NCI-H2171 treated with DMSO at 0.1 percent for 48 hours (cell line): ENCODE measurements at regions not wholly inside any gene's neighbourhood (a gene's known extent, or its start where the extent isn't known, plus 50 kb on each side); places are given as distances from the start of the nearest gene placed in this dataset.

Source experiments
- DNase-seq: peaks from one replicate; lab custom pipeline; 2025; lab: John Stamatoyannopoulos, UW

GRCh38 chr2:121961761-121962160 lies 206.3 kb downstream of the TSN start:
- DNase-seq: no peak

DNA sequence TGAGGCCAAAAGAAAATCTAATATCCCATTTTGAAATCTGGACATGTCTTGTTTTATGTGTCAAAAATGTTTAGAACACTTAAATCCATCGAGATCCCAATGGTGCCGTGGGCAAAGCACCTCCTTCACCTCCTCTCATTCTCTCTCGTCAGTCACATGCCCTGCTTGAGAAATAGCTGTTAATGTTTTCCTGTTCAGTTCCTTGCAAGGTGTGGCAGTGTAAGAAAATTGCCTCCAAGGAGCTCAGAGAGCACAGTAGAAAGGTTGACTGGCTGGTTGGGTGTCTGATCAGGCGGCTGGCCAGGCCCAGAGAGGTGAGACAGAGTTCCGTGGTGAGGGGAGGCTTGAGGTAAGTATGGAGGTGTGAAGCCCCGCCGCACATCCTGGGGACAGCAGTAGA lies 210.2 kb downstream of the TSN start:
- DNase-seq: no peak

DNA sequence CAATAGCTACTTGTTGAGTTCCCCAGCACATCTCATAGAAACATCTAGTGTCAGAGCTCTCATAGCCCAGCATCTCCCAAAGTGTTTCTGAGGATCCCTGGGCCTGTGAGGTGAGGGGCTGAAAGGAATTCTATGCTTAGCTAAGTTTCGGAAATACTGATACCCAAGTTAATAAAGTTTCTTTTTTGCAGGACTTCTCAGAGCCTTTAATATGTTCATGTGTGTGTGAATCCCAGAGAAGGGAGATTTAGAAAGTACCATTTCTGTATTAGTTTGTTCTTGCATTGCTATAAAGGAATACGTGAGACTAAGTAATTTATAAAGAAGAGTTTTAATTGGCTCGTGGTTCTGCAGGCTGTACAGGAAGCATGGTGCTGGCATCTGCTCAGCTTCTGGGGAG lies 211.2 kb downstream of the TSN start:
- DNase-seq: no peak

DNA sequence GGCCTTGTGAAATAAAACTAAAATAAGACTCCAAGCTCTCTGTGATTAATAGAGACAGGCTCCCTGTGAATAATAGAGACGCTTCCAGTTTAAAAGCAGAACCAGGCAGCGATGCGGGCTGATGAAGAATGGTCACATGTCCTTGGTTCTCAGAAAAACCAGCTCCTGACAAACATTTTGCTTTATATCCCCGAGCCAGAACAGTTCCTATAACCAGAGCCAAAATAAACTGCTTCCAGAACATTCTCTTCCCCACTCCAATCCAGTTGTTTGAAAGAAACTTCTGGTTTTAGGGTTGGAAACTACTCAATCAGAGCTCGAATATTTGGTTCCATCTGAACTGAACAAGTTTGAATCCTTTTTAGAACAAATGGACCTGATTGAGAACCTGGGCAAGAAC lies 213.7 kb downstream of the TSN start:
- DNase-seq: no peak

DNA sequence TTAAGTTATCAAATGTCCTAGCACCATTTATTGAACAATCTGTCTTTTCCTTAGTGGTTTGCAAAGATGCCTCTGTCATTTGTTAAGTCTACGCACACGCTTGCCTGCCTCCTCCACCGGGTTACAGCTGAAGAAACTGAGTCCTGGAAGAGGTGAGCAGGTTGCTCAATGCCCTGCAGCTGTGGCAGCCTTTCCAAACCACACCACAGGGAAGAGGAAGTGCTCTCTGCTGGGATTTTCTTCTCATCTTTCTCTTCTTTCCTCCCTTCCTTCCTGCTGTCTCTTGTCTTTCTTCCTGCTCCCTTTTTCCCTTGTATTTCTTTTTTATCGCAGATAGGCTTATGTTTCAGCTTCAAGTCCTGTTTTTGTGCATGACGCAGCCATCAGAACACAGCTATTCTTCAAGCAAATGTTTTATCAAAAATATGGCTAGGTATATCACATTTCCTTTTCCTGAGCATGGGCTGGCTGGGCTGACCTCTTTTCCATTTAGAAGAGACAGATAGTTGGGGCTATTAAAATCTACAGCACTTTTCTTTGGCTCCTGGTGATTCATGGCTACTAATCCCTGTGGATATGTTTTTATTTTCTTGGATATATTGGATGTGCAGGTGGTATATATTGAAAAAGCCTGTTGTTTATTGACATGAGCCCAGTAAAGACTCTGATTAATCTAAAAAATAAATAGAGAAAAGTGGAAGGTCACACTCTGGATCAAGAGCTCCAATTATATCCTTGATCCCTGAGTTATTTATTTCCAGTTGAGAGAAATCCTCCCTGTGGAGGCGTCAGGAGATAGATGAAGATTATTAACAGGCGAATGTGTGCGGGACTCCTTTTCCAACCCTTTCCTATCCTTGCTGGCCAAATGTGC lies 214.6 kb downstream of the TSN start:
- DNase-seq: no peak

GRCh38 chr2:121972203-121972602 lies 216.8 kb downstream of the TSN start:
- no peak for DNase-seq

- DNase-seq: peak; percentile 64
Observed at GRCh38 chr2:121974897-121975661, 219.6 kb downstream of the TSN start.

GRCh38 chr2:121976926-121977325 lies 221.5 kb downstream of the TSN start:
- no peak for DNase-seq

GRCh38 chr2:121977326-121977725 lies 221.9 kb downstream of the TSN start:
- DNase-seq: no peak

DNA sequence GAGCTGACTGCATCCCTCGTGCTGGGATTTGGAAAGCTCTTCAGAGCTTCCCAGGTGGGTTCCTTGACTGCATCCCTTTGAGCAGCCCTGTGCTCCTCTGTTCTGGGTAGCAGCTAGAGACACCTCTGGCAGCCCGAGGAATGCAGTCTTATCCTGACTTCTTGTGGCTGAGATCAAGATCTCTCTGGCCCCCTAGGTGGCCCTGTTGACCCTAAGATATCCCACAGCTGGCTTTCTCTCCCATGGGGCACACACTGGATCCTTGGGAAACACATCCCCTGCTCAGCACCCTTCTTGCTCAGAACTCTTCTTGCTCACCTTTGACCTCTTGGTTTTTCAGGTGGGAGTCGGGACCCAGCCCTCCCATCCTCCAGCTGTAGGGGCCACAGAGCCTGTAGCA lies 237.2 kb downstream of the TSN start:
- DNase-seq: no peak

GRCh38 chr2:121993682-121994081 lies 238.2 kb downstream of the TSN start:
- no peak for DNase-seq

- no peak for DNase-seq
Observed at GRCh38 chr2:121994238-121995206, 239.1 kb downstream of the TSN start.

- DNase-seq: no peak
Observed at GRCh38 chr2:121998751-121999150, 243.3 kb downstream of the TSN start.

DNA sequence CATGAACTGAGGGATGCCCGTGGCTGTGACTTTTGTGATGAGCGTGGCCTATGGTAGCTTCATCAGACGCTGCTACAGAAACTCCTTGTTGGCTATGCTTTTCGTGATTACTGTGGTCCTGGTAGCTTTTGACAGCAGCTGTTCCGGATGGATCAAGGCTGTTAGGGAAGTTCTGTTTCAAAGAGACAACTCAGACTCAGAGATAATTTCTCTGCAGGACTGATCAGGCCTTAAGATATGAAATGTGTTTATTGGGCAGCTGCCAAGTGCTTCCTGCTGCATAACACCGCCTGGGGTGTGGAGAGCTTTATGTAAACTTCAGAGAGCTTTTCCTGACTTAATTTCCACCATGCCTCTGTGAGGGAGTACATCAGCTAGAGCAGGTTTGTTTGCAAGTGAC lies 243.8 kb downstream of the TSN start:
- peak; percentile 13 for DNase-seq

DNA sequence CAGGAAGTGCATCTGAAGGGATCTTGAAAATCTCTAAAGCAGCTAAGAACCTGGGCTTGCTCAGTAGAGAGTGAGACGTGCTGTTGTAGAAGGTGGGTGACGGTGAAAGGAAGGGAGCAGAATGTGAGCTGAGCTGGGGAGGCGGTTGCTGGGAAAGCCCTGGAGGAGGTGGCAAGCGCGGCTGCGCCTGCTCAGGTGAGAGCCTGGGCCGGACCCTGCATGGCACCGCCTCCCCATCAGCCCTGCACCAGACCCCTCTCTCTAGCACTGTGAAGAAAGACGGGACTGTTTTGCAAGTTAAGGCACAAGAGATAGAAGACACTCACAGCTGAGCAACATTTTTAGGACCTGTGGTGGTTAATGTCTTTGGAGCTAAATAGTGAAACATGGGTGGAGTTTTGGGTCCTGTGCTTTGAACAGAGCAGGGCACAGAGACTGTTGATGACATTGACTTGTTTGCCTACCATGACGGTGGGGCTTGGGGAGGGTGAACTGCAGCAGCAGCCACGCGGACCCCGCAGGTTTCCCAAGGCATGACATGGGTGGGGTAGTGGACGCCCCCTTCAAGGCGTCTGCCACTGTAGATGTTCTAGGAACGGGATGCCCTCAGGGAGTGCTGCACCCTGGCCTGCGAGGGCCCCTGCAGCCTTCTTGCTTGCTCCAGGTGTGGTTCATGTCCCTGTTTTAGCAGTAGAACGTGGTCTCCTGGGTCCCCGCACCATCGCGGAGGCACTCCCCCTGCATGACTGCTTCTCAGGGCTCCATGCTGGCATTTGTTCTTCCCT lies 245.3 kb downstream of the TSN start:
- no peak for DNase-seq

DNA sequence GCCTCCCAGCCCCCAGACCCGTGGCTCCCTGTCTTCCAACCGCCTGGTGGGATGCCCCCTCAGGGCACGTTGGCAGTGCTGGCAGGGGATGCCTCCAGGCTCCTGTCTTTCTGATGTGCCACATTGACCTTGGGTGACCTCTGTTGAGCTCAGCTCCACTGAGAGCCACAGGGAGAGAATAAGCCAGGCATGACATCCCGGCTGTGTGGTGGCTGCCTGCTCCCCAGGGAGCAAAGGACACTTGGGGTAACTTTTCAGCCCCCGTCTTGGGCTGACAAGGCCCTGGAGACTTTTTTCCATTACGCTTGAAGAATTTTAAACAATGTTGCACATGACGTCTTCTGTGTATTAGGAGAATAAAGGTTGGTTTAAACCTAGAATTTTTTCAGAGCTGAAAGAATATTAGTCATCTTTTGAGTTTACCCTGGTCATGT lies 246.0 kb downstream of the TSN start:
- DNase-seq: no peak

GRCh38 chr2:122003196-122003940 lies 247.9 kb downstream of the TSN start:
- peak; percentile 20 for DNase-seq

- no peak for DNase-seq
Observed at GRCh38 chr2:122007126-122007525, 251.7 kb downstream of the TSN start.

- DNase-seq: no peak
Observed at GRCh38 chr2:122007577-122007976, 252.1 kb downstream of the TSN start.

DNA sequence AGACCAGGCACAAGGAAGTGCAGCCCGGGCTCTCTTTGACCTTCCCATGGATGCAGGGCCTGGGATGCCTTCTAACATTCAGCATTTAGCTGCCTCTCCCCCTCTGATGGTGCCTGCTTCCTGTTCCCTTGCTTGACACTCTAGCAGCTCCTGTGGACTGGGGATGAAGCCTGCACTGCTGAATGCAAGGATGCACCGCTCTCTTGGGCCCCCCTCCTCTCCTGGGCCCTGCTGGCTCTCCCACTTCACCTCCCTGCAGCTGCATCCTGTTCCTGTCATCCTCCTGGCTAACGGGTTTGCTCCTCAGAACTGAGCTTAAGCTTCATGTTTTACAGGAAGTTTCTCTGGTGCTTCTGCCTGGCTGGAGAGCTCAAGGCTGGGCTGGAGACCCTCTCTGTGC lies 254.1 kb downstream of the TSN start:
- no peak for DNase-seq
